ENCODE measurements at regions not wholly inside any gene's neighbourhood (a gene's known extent, or its start where the extent isn't known, plus 50 kb on each side); places are given as distances from the start of the nearest gene placed in this dataset.

DNA sequence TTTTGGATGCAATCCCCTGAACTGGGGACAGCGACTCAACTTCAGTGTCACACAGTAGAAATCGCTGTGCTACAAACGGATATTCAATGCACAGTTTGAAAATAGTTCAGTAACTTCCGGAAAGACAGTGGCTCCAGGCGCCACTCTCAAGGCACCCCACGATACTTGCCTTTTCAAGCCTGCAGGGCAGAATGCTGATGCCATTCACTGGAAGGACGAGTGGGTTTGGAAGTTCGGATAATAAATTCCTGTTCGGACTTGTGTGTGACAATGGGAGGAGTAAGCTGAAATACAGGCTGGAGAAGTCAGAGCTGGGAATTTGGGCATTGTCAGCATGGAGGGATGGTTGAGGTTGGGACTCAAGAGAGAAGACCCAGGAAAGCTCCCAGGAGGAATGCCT is 64.3 kb upstream of the HELT start (continued):
- TF ChIP-seq GATA2 (CRISPR knock-in tag; IDR thresholded peaks at IDR 0.05) (no peak), TAF1 (IDR thresholded peaks at IDR 0.05; ENCODE audit: borderline replicate concordance, low read depth, low read length) (no peak), JUND (IDR thresholded peaks at IDR 0.05) (no peak), TEAD4 (IDR thresholded peaks at IDR 0.05; ENCODE audit: borderline replicate concordance, insufficient read depth) (no peak), EZH2phosphoT487 (IDR thresholded peaks at IDR 0.05; ENCODE audit: borderline replicate concordance, low read depth) (no peak)
- TF ChIP-seq, protein P1, sequence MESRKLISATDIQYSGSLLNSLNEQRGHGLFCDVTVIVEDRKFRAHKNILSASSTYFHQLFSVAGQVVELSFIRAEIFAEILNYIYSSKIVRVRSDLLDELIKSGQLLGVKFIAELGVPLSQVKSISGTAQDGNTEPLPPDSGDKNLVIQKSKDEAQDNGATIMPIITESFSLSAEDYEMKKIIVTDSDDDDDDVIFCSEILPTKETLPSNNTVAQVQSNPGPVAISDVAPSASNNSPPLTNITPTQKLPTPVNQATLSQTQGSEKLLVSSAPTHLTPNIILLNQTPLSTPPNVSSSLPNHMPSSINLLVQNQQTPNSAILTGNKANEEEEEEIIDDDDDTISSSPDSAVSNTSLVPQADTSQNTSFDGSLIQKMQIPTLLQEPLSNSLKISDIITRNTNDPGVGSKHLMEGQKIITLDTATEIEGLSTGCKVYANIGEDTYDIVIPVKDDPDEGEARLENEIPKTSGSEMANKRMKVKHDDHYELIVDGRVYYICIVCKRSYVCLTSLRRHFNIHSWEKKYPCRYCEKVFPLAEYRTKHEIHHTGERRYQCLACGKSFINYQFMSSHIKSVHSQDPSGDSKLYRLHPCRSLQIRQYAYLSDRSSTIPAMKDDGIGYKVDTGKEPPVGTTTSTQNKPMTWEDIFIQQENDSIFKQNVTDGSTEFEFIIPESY (IDR thresholded peaks at IDR 0.05; ENCODE audit: borderline replicate concordance, low read depth), result no peak
- TF ChIP-seq, protein P2, sequence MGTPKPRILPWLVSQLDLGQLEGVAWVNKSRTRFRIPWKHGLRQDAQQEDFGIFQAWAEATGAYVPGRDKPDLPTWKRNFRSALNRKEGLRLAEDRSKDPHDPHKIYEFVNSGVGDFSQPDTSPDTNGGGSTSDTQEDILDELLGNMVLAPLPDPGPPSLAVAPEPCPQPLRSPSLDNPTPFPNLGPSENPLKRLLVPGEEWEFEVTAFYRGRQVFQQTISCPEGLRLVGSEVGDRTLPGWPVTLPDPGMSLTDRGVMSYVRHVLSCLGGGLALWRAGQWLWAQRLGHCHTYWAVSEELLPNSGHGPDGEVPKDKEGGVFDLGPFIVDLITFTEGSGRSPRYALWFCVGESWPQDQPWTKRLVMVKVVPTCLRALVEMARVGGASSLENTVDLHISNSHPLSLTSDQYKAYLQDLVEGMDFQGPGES (IDR thresholded peaks at IDR 0.05; ENCODE audit: low read depth, low read length), result no peak

DNA sequence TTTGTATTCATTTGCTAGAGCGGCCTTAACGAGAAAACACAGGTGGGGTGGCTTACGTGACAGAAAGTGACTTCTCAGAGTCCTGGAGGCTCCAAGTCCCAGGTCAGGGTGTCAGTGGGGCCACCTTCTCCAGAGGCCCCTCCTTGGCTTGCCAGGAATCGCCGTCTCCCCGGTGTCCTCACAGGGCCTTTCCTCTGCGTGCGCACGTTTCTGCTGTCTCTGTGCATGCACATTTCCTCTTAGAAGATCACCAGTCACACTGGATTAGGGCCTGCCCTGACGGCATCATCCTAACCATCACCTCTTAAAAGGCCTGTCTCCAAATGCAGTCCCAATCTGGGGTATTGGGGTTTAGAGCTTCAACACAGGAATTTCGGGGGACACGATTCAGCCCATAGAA is 63.8 kb upstream of the HELT start:
- Histone ChIP-seq H3K4me2 (no peak overlapping the region), H2AFZ (ENCODE audit: low read depth) (no peak overlapping the region), H3K27ac (ENCODE audit: low read depth in 2 of 2, low read length in 1 of 2) (no peak overlapping the region), H3F3A (replicated peaks; ENCODE audit: insufficient read depth) (no peaks in the 10 kb centered on the region), H3K36me3 (replicated peaks in 1 of 2; ENCODE audit: control insufficient read depth in 1 of 2, insufficient read depth in 2 of 2, low read length in 1 of 2) (no peaks in the 10 kb centered on the region), H3K4me3 (ENCODE audit: low read depth in 2 of 2, low read length in 1 of 2) (no peak overlapping the region), H3K9me3 (no peaks in the 10 kb centered on the region), H3K9me2 (no peaks in the 10 kb centered on the region), H3K79me2 (ENCODE audit: insufficient read depth) (no peaks in the 10 kb centered on the region), H3K27me3 (ENCODE audit: insufficient read depth) (no peaks in the 10 kb centered on the region), H3K9ac (no peak overlapping the region), H3K4me1 (ENCODE audit: control insufficient read depth in 1 of 2, insufficient read depth in 2 of 2, low read depth in 1 of 2, low read length in 1 of 2) (peaks cover 0 to 7% of the 10 kb centered on the region in 2 experiments; a peak in 1 of 4 replicates), H4K20me1 (ENCODE audit: insufficient read depth) (no peaks in the 10 kb centered on the region)
- TF ChIP-seq GABPA (IDR thresholded peaks at IDR 0.05; ENCODE audit: low read depth), result no peak
- TF ChIP-seq, protein P3, sequence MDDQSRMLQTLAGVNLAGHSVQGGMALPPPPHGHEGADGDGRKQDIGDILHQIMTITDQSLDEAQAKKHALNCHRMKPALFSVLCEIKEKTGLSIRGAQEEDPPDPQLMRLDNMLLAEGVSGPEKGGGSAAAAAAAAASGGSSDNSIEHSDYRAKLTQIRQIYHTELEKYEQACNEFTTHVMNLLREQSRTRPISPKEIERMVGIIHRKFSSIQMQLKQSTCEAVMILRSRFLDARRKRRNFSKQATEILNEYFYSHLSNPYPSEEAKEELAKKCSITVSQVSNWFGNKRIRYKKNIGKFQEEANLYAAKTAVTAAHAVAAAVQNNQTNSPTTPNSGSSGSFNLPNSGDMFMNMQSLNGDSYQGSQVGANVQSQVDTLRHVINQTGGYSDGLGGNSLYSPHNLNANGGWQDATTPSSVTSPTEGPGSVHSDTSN (IDR thresholded peaks at IDR 0.05), result no peak
- TF ChIP-seq, protein P2 (IDR thresholded peaks at IDR 0.05; ENCODE audit: low read depth, low read length), result no peak
- no peak for TF ChIP-seq EZH2phosphoT487 (IDR thresholded peaks at IDR 0.05; ENCODE audit: borderline replicate concordance, low read depth)
- TF ChIP-seq RFX5 (IDR thresholded peaks at IDR 0.05; ENCODE audit: low read length), result no peak
- no peak for TF ChIP-seq TCF12 (IDR thresholded peaks at IDR 0.05)
- TF ChIP-seq SMC3 (IDR thresholded peaks at IDR 0.05; ENCODE audit: low read depth, low read length), result no peak
- no peak for TF ChIP-seq EP300 (IDR thresholded peaks at IDR 0.05; ENCODE audit: borderline replicate concordance in 1 of 2, low read depth in 1 of 2, low read length in 1 of 2)
- TF ChIP-seq, protein P4, sequence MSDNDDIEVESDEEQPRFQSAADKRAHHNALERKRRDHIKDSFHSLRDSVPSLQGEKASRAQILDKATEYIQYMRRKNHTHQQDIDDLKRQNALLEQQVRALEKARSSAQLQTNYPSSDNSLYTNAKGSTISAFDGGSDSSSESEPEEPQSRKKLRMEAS (IDR thresholded peaks at IDR 0.05; ENCODE audit: low read depth), result no peak
- TF ChIP-seq FOXJ3 (CRISPR knock-in tag; IDR thresholded peaks at IDR 0.05), result no peak
- TF ChIP-seq, protein P1 (IDR thresholded peaks at IDR 0.05; ENCODE audit: borderline replicate concordance, low read depth), result no peak
- TF ChIP-seq, protein P5, sequence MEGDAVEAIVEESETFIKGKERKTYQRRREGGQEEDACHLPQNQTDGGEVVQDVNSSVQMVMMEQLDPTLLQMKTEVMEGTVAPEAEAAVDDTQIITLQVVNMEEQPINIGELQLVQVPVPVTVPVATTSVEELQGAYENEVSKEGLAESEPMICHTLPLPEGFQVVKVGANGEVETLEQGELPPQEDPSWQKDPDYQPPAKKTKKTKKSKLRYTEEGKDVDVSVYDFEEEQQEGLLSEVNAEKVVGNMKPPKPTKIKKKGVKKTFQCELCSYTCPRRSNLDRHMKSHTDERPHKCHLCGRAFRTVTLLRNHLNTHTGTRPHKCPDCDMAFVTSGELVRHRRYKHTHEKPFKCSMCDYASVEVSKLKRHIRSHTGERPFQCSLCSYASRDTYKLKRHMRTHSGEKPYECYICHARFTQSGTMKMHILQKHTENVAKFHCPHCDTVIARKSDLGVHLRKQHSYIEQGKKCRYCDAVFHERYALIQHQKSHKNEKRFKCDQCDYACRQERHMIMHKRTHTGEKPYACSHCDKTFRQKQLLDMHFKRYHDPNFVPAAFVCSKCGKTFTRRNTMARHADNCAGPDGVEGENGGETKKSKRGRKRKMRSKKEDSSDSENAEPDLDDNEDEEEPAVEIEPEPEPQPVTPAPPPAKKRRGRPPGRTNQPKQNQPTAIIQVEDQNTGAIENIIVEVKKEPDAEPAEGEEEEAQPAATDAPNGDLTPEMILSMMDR (IDR thresholded peaks at IDR 0.05), result no peak
- TF ChIP-seq NFIC (IDR thresholded peaks at IDR 0.05; ENCODE audit: borderline replicate concordance), result no peak
- no peak for TF ChIP-seq GATA2 (CRISPR knock-in tag; IDR thresholded peaks at IDR 0.05)
- ChIA-PET POLR2A (no interaction called here), CTCF (no interaction called here)
- WGBS (ENCODE audit: low lambda C conversion rate), result 52% methylated on average over 9 of the region's 12 CpGs
- no peak for DNase-seq

Data from SK-N-SH (cell line).